WTC11 (cell line): ENCODE measurements at regions not wholly inside any gene's neighbourhood (a gene's known extent, or its start where the extent isn't known, plus 50 kb on each side); places are given as distances from the start of the nearest gene placed in this dataset.

Experiments used
- ARID4B ChIP-seq: sonication (generic); formaldehyde crosslinking; IDR thresholded peaks from 2 replicates; pipeline ENCODE4 v1.8.0; 2023; ENCODE audit warnings: missing genetic modification reagents, mild to moderate bottlenecking, borderline replicate concordance
- CBFB ChIP-seq: sonication (generic); formaldehyde crosslinking; IDR thresholded peaks from 2 replicates; pipeline ENCODE4 v1.8.1; 2022; ENCODE audit warnings: mild to moderate bottlenecking, low read depth, missing genetic modification reagents
- CTCF ChIP-seq: fragments of 200-600 bp; IDR thresholded peaks from 2 replicates; pipeline ENCODE4 v1.8.0; 2022; ENCODE audit warnings: antibody characterized with exemption
- E2F5 ChIP-seq: sonication (generic); formaldehyde crosslinking; IDR thresholded peaks from 2 replicates; pipeline ENCODE4 v1.8.1; 2022; ENCODE audit warnings: mild to moderate bottlenecking, moderate library complexity, missing genetic modification reagents
- FOXP4 ChIP-seq: sonication (generic); formaldehyde crosslinking; IDR thresholded peaks from 2 replicates; pipeline ENCODE4 v1.8.0; 2022; ENCODE audit warnings: mild to moderate bottlenecking, missing genetic modification reagents
- NR1H2 ChIP-seq: sonication (generic); formaldehyde crosslinking; IDR thresholded peaks from 2 replicates; pipeline ENCODE4 v1.9.0; 2021; ENCODE audit warnings: mild to moderate bottlenecking, moderate library complexity, missing genetic modification reagents
- ZBTB21 ChIP-seq: sonication (generic); formaldehyde crosslinking; IDR thresholded peaks from 2 replicates; pipeline ENCODE4 v1.8.1; 2023; ENCODE audit warnings: mild to moderate bottlenecking, missing genetic modification reagents, borderline replicate concordance

- TF ChIP-seq CTCF (no peak), FOXP4 (CRISPR knock-in tag) (no peak), E2F5 (no peak), ZBTB21 (CRISPR knock-in tag) (no peak), NR1H2 (CRISPR knock-in tag) (no peak), CBFB (no peak), ARID4B (CRISPR knock-in tag) (no peak)
Measured at GRCh38 chr7:112622159-112622715, 141.4 kb downstream of the LSMEM1 start.
